Prostate gland (tissue), 2 donors: ENCODE measurements at regions not wholly inside any gene's neighbourhood (a gene's known extent, or its start where the extent isn't known, plus 50 kb on each side); places are given as distances from the start of the nearest gene placed in this dataset.

Source experiments
- DNase-seq: peaks from one replicate; pipeline ENCODE4 v3.0.0-alpha.2; 2019; ENCODE audit warnings: low spot score
- H3K27ac ChIP-seq, 2 donors: fragments of 200-600 bp; sonication (generic); 2 replicates each; pipeline ENCODE4 v1.5.1; 2017 to 2019
- H3K27me3 ChIP-seq: fragments of 200-600 bp; sonication (generic); replicated peaks from 2 replicates; pipeline ENCODE4 v1.5.1; 2019; ENCODE audit not compliant: insufficient read depth
- H3K36me3 ChIP-seq, 2 donors: fragments of 200-600 bp; sonication (generic); 1 replicate in 1 of 2; 2 replicates in 1 of 2; pipeline versions ENCODE4 v1.5.1 to v1.8.1; 2017 to 2019
- H3K4me1 ChIP-seq: fragments of 200-600 bp; sonication (generic); replicated peaks from 2 replicates; pipeline ENCODE4 v1.5.1; 2019
- H3K4me3 ChIP-seq, 2 donors: fragments of 200-600 bp; sonication (generic); 2 replicates each; pipeline ENCODE4 v1.5.1; 2017 to 2019
- H3K9me3 ChIP-seq: fragments of 200-600 bp; sonication (generic); 2 replicates; pipeline ENCODE4 v1.5.1; 2017
- POLR2A ChIP-seq: fragments of 450-650 bp; IDR thresholded peaks from one replicate; pipeline ENCODE4 v1.6.1; 2016; ENCODE audit warnings: antibody characterized with exemption, mild to moderate bottlenecking
- POLR2AphosphoS5 ChIP-seq: sonication (generic); formaldehyde crosslinking; IDR thresholded peaks from one replicate; pipeline ENCODE4 v1.6.1; 2017; ENCODE audit warnings: antibody characterized with exemption
- WGBS: methylation state at CpG from one replicate; pipeline ENCODE4 v1.1.5; 2018; 5-methylcytosine and 5-hydroxymethylcytosine counted together
- intact Hi-C: fragments of 100-400 bp; cut with DNase I; formaldehyde crosslinking; loops from one replicate; pipeline ENCODE4 v1.14.2; 2022
- TF ChIP-seq, protein P1 (sequence below), 4 experiments: fragments of 200-600 bp in 2 of 4; fragments of 450-650 bp in 2 of 4; sonication (generic) in 2 of 4; IDR thresholded peaks; 1 replicate in 3 of 4; 2 replicates in 1 of 4; pipeline ENCODE4 v1.5.1; 2016 to 2019; ENCODE audit warnings: antibody characterized with exemption in 4 of 4, mild to moderate bottlenecking in 2 of 4, moderate library complexity in 2 of 4

DNA sequence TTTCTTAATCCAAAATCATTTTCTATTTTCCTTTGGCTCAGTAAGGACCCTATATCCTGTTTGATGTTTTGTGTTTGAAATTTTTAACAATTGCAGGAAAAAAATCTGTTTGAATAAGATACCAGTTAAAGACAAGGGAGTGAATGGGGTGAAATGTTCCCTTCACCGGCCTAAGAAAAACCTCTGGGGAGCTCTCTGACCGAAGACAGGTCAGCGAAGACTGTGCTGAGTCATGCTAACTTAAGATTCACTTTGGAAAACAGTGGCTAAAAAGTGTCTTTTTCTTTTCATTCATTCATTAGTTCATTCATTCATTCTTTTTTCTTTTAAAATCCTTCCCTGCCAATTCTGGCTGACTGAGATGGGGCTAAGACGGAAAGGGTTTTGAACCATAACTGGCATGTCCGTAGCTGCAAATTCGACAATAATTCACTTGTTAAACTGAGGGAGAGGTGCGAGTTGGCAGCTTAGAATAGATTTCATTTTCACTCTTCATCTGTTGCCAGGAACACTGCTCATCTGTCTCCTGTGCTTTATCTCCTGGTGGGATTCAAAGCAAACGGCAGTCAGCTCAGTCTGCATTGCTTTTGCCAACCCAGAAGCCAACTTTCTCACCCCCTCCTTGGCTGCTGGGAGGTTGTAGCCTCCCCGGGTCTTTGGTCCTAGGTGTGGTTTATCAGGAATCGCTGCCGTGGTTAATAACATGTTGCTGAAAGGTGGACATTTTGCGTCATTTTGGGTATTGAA lies 434.0 kb upstream of the LARGE1 start:
- no peak for TF ChIP-seq POLR2AphosphoS5
- no peak for DNase-seq
- intact Hi-C loops, result no loop called here
- H3K4me1 ChIP-seq, result no peaks in the 10 kb centered on the region
- H3K4me3 ChIP-seq, result no peak overlapping the region
- H3K9me3 ChIP-seq, result no peaks in the 10 kb centered on the region
- WGBS, result 75% methylated on average over 12 of the region's 12 CpGs
- no peak overlapping the region for H3K27ac ChIP-seq
- H3K27me3 ChIP-seq, result no peaks in the 10 kb centered on the region
- H3K36me3 ChIP-seq, result no peaks in the 10 kb centered on the region

GRCh38 chr22:34356481-34356880 lies 436.2 kb upstream of the LARGE1 start:
- 65% methylated on average over 1 of the region's 1 CpG for WGBS
- no peak for DNase-seq
- Histone ChIP-seq H3K9me3 (no peaks in the 10 kb centered on the region), H3K27me3 (no peaks in the 10 kb centered on the region), H3K36me3 (no peaks in the 10 kb centered on the region), H3K27ac (no peak overlapping the region), H3K4me1 (no peaks in the 10 kb centered on the region), H3K4me3 (no peak overlapping the region)
- TF ChIP-seq POLR2AphosphoS5 (no peak), POLR2A (no peak)
- TF ChIP-seq, protein P1, sequence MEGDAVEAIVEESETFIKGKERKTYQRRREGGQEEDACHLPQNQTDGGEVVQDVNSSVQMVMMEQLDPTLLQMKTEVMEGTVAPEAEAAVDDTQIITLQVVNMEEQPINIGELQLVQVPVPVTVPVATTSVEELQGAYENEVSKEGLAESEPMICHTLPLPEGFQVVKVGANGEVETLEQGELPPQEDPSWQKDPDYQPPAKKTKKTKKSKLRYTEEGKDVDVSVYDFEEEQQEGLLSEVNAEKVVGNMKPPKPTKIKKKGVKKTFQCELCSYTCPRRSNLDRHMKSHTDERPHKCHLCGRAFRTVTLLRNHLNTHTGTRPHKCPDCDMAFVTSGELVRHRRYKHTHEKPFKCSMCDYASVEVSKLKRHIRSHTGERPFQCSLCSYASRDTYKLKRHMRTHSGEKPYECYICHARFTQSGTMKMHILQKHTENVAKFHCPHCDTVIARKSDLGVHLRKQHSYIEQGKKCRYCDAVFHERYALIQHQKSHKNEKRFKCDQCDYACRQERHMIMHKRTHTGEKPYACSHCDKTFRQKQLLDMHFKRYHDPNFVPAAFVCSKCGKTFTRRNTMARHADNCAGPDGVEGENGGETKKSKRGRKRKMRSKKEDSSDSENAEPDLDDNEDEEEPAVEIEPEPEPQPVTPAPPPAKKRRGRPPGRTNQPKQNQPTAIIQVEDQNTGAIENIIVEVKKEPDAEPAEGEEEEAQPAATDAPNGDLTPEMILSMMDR (IDR thresholded peaks at IDR 0.05), result no peak
- intact Hi-C loops, result no loop called here

DNA sequence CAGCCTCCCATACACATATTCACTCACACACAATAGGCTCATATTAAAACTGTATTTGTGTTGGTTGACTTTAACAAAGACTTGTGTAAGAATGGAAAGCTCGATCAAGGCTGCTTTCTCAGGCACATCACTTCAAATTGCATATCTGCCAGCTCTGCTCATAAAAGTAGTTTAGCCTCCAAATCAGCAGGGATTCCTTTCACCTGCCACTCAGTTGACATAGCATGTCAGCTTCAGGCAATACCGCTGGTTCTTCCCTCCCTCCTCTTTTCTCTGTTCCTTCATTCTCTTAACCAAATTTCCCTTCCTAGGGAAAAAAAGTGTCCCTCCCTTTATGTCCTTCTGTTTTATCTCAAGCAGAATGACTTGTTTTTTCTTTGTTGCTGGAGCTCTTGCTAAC lies 450.4 kb upstream of the LARGE1 start:
- H3K4me3 ChIP-seq, result no peak overlapping the region
- DNase-seq, result no peak
- H3K27ac ChIP-seq, result no peak overlapping the region
- TF ChIP-seq POLR2AphosphoS5 (no peak), POLR2A (no peak)
- TF ChIP-seq, protein P1 (IDR thresholded peaks at IDR 0.05), result no peak
- no peaks in the 10 kb centered on the region for H3K9me3 ChIP-seq
- H3K36me3 ChIP-seq, result no peaks in the 10 kb centered on the region
- no peaks in the 10 kb centered on the region for H3K4me1 ChIP-seq
- no peaks in the 10 kb centered on the region for H3K27me3 ChIP-seq
- WGBS, result 78% methylated on average over 2 of the region's 2 CpGs
- intact Hi-C loops, result no loop called here

- Histone ChIP-seq H3K9me3 (no peaks in the 10 kb centered on the region), H3K36me3 (no peaks in the 10 kb centered on the region), H3K27ac (no peak overlapping the region), H3K4me3 (no peak overlapping the region), H3K4me1 (no peaks in the 10 kb centered on the region), H3K27me3 (no peaks in the 10 kb centered on the region)
- intact Hi-C loops, result no loop called here
- WGBS, result 72% methylated on average over 2 of the region's 2 CpGs
- TF ChIP-seq POLR2AphosphoS5 (no peak), POLR2A (no peak)
- TF ChIP-seq, protein P1 (IDR thresholded peaks at IDR 0.05), result no peak
- DNase-seq, result no peak
Measured at GRCh38 chr22:34379825-34380224, 459.5 kb upstream of the LARGE1 start.

DNA sequence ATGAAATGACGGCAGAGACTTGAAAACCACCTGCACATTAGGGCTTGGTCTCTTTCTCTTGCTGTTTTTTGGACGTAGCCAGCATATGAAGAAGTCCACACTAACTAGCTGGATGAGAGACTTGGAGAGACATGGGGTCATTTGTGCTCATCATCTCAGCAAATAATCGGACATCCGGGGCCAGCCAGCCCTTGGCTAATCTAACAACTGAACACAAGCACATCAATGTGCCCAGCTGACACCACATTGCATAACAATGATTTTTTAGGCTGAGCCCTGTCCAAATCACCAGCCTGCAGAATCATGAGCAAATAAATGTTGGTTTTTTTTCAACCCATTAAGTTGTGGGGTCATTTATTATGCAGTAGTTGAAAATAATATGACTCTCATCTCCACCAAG lies 460.3 kb upstream of the LARGE1 start:
- Histone ChIP-seq H3K9me3 (no peaks in the 10 kb centered on the region), H3K27me3 (no peaks in the 10 kb centered on the region), H3K36me3 (no peaks in the 10 kb centered on the region), H3K27ac (no peak overlapping the region), H3K4me1 (no peaks in the 10 kb centered on the region), H3K4me3 (no peak overlapping the region)
- TF ChIP-seq POLR2AphosphoS5, result no peak
- TF ChIP-seq, protein P1 (IDR thresholded peaks at IDR 0.05), result no peak
- no peak for TF ChIP-seq POLR2A
- no peak for DNase-seq
- intact Hi-C loops, result no loop called here
- 82% methylated on average over 4 of the region's 4 CpGs for WGBS
